GM19452 (cell line): ENCODE measurements at regions not wholly inside any gene's neighbourhood (a gene's known extent, or its start where the extent isn't known, plus 50 kb on each side); places are given as distances from the start of the nearest gene placed in this dataset.
"Not testable (repeated sequence)": the region's sequence is repeated elsewhere in the genome, so short reads cannot be mapped to it uniquely, and the experiment has no call there.

Source experiments
- ATAC-seq: cut with Tn5 transposase; IDR thresholded peaks from one replicate; pipeline ENCODE4 v1.9.1; 2021; ENCODE audit not compliant: unreplicated experiment

- ATAC-seq: not testable (repeated sequence)
These were observed 87.4 kb upstream of the TGIF2LY start for GRCh38 chrY:3491423-3491822.

DNA sequence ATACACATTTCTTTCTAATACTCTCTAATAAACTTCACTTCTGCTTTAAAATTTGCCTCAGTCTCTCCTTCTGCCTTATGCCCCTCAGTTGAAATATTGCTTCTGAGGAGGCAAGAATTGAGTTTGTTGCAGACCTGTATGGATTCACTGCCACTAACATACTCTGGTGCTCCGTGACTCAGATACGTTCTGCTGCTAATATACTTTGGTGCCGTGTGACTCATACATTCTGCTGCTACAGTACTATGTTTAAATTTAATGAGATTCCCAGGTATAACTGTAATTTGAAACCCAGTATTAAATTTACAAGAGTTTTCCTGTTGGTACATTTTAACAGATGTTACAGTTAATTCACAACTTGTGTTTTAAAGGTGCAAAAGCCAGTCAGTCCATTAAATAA lies 84.3 kb upstream of the TGIF2LY start:
- not testable (repeated sequence) for ATAC-seq

GRCh38 chrY:3527040-3527439 lies 51.8 kb upstream of the TGIF2LY start:
- peak; percentile 98 for ATAC-seq
